ENCODE measurements at regions not wholly inside any gene's neighbourhood (a gene's known extent, or its start where the extent isn't known, plus 50 kb on each side); places are given as distances from the start of the nearest gene placed in this dataset.

DNA sequence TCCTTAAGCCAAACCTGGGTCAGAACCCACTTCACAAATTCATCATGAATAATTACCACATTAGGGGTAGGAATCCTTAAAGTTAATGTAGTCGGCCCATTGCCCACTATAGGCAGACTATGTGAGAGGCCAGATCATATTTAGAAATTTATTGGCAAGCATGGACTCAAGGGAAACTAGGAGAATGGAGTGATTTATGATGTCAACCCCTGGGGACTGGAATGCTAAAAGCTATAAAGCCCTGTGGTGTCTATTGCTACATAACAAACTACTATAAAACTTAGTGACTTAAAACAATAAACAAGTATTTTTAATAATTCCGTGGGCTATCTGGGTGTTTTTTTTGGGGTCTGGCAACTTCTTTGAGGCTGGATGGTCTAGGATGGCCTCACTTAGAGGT lies 93.9 kb downstream of the PPP1R2C start:
- intact Hi-C loops (cut with micrococcal nuclease): no loop called here
- Histone ChIP-seq H3K27me3 (ENCODE audit: control insufficient read depth in 2 of 2, insufficient read depth in 2 of 2, low read length in 2 of 2) (no peaks in the 10 kb centered on the region), H3K9ac (ENCODE audit: insufficient read depth in 1 of 2, low read depth in 2 of 2, low read length in 2 of 2) (no peak overlapping the region), H3K4me1 (replicated peaks in 1 of 2; ENCODE audit: control insufficient read depth in 2 of 2, insufficient read depth in 2 of 2, low read length in 2 of 2) (no peaks in the 10 kb centered on the region), H3K4me3 (no peak overlapping the region), H4K20me1 (replicated peaks; ENCODE audit: control insufficient read depth, insufficient read depth, low read length) (no peaks in the 10 kb centered on the region), H2AFZ (ENCODE audit: low read depth, low read length) (no peak overlapping the region), H3K4me2 (ENCODE audit: insufficient read depth, low read length) (no peak overlapping the region), H3K9me1 (ENCODE audit: control insufficient read depth, insufficient read depth, low read length) (no peaks in the 10 kb centered on the region), H3K36me3 (ENCODE audit: control insufficient read depth, insufficient read depth, low read length) (no peaks in the 10 kb centered on the region), H3K79me2 (ENCODE audit: control insufficient read depth, insufficient read depth, low read length) (no peaks in the 10 kb centered on the region), H3K9me3 (replicated peaks; ENCODE audit: control insufficient read depth, insufficient read depth, low read depth, low read length) (no peaks in the 10 kb centered on the region), H3K27ac (ENCODE audit: extremely low read depth, low read depth, low read length) (no peak overlapping the region)
- in situ Hi-C loops (cut with MboI): no loop called here
- no peak for DNase-seq (ENCODE audit: extremely low read depth in 1 of 4, low spot score in 3 of 4)
- ChIA-PET CTCF (ENCODE audit: low intra/inter-chr PET ratio) (no interaction called here), POLR2A (interaction anchor here (0.5 kb wide), 1 partner anchor 32 kb away, joined by 4 read pairs; no protein-coding TSS in a partner anchor)
- 0% methylated on average over 2 of the region's 2 CpGs for WGBS (ENCODE audit: insufficient coverage, low coverage, missing lambda C conversion rate)
- ATAC-seq: no peak
- BruUV-seq (replicated peaks): no TSS peak
- FAIRE-seq: no peak
- TF ChIP-seq MTF1 (CRISPR knock-in tag; IDR thresholded peaks at IDR 0.05; ENCODE audit: borderline replicate concordance): no peak
- no peak for TF ChIP-seq DNMT1 (IDR thresholded peaks at IDR 0.05)
- TF ChIP-seq ZNF324 (CRISPR knock-in tag; IDR thresholded peaks at IDR 0.05): no peak
- TF ChIP-seq, protein P1, sequence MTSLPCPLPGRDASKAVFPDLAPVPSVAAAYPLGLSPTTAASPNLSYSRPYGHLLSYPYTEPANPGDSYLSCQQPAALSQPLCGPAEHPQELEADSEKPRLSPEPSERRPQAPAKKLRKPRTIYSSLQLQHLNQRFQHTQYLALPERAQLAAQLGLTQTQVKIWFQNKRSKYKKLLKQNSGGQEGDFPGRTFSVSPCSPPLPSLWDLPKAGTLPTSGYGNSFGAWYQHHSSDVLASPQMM (CRISPR knock-in tag; IDR thresholded peaks at IDR 0.05): no peak
- TF ChIP-seq, protein P2, sequence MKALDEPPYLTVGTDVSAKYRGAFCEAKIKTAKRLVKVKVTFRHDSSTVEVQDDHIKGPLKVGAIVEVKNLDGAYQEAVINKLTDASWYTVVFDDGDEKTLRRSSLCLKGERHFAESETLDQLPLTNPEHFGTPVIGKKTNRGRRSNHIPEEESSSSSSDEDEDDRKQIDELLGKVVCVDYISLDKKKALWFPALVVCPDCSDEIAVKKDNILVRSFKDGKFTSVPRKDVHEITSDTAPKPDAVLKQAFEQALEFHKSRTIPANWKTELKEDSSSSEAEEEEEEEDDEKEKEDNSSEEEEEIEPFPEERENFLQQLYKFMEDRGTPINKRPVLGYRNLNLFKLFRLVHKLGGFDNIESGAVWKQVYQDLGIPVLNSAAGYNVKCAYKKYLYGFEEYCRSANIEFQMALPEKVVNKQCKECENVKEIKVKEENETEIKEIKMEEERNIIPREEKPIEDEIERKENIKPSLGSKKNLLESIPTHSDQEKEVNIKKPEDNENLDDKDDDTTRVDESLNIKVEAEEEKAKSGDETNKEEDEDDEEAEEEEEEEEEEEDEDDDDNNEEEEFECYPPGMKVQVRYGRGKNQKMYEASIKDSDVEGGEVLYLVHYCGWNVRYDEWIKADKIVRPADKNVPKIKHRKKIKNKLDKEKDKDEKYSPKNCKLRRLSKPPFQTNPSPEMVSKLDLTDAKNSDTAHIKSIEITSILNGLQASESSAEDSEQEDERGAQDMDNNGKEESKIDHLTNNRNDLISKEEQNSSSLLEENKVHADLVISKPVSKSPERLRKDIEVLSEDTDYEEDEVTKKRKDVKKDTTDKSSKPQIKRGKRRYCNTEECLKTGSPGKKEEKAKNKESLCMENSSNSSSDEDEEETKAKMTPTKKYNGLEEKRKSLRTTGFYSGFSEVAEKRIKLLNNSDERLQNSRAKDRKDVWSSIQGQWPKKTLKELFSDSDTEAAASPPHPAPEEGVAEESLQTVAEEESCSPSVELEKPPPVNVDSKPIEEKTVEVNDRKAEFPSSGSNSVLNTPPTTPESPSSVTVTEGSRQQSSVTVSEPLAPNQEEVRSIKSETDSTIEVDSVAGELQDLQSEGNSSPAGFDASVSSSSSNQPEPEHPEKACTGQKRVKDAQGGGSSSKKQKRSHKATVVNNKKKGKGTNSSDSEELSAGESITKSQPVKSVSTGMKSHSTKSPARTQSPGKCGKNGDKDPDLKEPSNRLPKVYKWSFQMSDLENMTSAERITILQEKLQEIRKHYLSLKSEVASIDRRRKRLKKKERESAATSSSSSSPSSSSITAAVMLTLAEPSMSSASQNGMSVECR (CRISPR knock-in tag; IDR thresholded peaks at IDR 0.05): no peak
- no peak for TF ChIP-seq ZNF79 (CRISPR knock-in tag; IDR thresholded peaks at IDR 0.05; ENCODE audit: low read depth)
- no peak for TF ChIP-seq POLR3A (IDR thresholded peaks at IDR 0.05; ENCODE audit: borderline replicate concordance, extremely low read depth, insufficient read depth, insufficient read length)
